PFSK-1 (cell line): ENCODE measurements at regions not wholly inside any gene's neighbourhood (a gene's known extent, or its start where the extent isn't known, plus 50 kb on each side); places are given as distances from the start of the nearest gene placed in this dataset.

Source experiments
- FOXP2 ChIP-seq: optimal IDR thresholded peaks from 2 replicates; pipeline ENCODE3; 2011; ENCODE audit warnings: borderline replicate concordance, control low read depth, inconsistent platforms; ENCODE audit not compliant: insufficient read depth; ENCODE audit errors: extremely low read length, extremely low read depth
- POLR2AphosphoS5 ChIP-seq: IDR thresholded peaks from 2 replicates; pipeline ENCODE4 v1.6.1; 2012; ENCODE audit warnings: low read depth, mild to moderate bottlenecking, control low read depth, low read length, moderate library complexity
- SIN3A ChIP-seq: IDR thresholded peaks from 2 replicates; pipeline ENCODE4 v1.6.1; 2012; ENCODE audit warnings: mild to moderate bottlenecking, low read length, moderate library complexity, borderline replicate concordance; ENCODE audit not compliant: insufficient read depth
- TAF1 ChIP-seq: IDR thresholded peaks from 2 replicates; pipeline ENCODE4 v1.6.1; 2012; ENCODE audit warnings: low read length, control low read depth, borderline replicate concordance; ENCODE audit not compliant: insufficient read depth
- TF ChIP-seq, protein P1 (sequence below), 2 experiments: IDR thresholded peaks; 2 replicates each; pipeline versions ENCODE4 v1.6.1 to v1.8.0; 2011 to 2012; ENCODE audit warnings: low read depth in 2 of 2, low read length in 2 of 2, control low read depth in 1 of 2, inconsistent platforms in 1 of 2, mild to moderate bottlenecking in 1 of 2, moderate library complexity in 1 of 2; ENCODE audit not compliant: insufficient read depth in 1 of 2

DNA sequence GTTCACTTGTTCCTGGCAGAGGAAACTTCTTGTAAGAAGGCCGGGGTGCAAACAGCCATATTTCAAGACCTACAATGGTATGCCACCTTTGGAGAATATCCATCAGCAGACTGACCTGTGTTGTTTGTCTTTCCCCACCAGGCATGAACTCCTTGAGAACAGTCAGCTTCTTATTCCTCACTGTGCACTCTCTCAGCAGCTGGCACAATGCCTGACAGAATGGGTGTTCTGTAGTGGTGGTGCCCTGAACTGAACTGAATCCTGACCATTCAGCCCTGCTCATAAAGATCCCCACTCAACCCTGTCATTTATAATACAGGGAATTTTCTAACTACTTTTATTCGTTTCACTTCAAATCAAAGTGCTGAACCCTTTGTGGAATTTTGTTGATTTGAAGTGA lies 206.9 kb downstream of the COX7C start:
- no peak for TF ChIP-seq SIN3A
- no peak for TF ChIP-seq POLR2AphosphoS5
- TF ChIP-seq FOXP2, result no peak
- TF ChIP-seq, protein P1, sequence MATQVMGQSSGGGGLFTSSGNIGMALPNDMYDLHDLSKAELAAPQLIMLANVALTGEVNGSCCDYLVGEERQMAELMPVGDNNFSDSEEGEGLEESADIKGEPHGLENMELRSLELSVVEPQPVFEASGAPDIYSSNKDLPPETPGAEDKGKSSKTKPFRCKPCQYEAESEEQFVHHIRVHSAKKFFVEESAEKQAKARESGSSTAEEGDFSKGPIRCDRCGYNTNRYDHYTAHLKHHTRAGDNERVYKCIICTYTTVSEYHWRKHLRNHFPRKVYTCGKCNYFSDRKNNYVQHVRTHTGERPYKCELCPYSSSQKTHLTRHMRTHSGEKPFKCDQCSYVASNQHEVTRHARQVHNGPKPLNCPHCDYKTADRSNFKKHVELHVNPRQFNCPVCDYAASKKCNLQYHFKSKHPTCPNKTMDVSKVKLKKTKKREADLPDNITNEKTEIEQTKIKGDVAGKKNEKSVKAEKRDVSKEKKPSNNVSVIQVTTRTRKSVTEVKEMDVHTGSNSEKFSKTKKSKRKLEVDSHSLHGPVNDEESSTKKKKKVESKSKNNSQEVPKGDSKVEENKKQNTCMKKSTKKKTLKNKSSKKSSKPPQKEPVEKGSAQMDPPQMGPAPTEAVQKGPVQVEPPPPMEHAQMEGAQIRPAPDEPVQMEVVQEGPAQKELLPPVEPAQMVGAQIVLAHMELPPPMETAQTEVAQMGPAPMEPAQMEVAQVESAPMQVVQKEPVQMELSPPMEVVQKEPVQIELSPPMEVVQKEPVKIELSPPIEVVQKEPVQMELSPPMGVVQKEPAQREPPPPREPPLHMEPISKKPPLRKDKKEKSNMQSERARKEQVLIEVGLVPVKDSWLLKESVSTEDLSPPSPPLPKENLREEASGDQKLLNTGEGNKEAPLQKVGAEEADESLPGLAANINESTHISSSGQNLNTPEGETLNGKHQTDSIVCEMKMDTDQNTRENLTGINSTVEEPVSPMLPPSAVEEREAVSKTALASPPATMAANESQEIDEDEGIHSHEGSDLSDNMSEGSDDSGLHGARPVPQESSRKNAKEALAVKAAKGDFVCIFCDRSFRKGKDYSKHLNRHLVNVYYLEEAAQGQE (IDR thresholded peaks at IDR 0.05; ENCODE audit: insufficient read depth in 1 of 2, low read depth in 2 of 2, low read length in 2 of 2), result no peak
- no peak for TF ChIP-seq TAF1

DNA sequence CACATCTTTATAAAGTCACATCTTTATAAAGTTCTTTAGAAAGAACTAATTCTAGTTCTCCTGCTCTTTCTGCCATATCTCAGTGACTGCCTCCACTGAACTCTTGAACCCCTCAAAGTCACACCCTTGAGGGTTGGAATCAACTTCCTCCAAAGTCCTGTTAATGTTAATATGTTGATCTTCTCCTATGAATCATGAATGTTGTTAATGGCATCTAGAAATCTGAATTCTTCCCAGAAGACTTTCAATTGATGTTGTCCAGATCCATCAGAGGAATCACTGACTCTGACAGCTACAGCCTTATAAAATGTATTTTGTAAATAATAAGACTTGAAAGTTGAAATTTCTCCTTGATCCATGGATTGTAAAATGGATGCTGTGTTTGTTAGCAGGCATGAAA lies 213.4 kb downstream of the COX7C start:
- TF ChIP-seq TAF1 (no peak), SIN3A (no peak), FOXP2 (no peak)

DNA sequence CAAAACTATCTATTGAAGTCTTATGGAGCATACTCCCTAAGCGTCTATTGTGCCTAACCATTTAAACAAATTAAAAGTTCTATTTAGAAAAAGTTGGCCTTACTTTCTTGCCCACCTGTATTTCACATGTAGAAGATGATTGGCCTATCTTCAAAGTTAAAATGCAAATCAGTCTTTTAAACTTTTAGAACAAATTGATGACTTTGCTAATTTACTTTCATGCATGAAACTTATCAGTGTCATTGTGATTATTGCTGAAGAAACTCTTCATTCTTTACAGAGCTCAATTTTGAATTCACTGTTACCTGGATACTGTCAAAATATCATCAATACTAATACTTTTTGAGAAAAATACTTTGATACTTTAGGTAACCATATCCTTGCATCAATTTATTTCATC lies 216.1 kb downstream of the COX7C start:
- TF ChIP-seq TAF1, result no peak
- TF ChIP-seq POLR2AphosphoS5, result no peak
- TF ChIP-seq FOXP2, result no peak

DNA sequence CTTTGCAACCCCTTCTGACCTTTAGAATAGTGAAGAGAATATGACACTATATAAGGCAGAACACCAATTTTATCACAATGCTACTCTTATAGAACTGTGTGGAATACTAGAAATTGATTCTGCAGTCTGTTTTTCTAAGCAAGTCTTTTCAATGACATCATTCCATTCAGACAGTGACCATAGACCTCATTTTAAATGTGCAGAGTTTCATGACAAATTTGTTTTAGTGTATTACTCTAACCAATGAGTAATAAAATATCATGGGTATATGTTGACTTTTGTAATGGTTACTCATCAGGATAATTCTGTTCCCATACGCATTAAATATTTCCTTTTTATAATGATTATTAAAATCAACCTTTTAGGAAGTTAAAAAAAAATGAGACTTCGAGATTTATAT lies 219.9 kb downstream of the COX7C start:
- TF ChIP-seq POLR2AphosphoS5 (no peak), SIN3A (no peak), TAF1 (no peak), FOXP2 (no peak)
- TF ChIP-seq, protein P1 (IDR thresholded peaks at IDR 0.05; ENCODE audit: insufficient read depth in 1 of 2, low read depth in 2 of 2, low read length in 2 of 2), result no peak

DNA sequence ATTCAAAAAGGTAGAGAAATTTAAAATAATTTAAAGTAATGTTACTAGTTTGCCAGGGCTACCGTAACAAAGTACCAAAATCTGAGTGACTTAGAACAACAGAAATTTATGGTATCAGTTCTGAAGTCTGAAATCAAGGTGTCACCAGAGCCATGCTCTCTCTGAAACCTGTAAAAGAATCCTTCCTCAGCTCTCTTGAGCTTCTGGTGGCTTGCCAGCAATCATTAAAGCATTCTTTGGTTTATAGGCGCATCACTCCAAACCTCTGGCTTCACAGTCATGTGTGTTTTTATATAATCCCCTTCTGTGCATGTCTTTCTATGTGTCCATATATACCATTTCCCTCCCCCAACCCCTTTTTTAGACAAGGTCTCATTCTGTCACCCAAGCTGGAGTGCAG lies 220.3 kb downstream of the COX7C start:
- TF ChIP-seq SIN3A (no peak), POLR2AphosphoS5 (no peak), TAF1 (no peak), FOXP2 (no peak)
- TF ChIP-seq, protein P1 (IDR thresholded peaks at IDR 0.05; ENCODE audit: insufficient read depth in 1 of 2, low read depth in 2 of 2, low read length in 2 of 2), result no peak

DNA sequence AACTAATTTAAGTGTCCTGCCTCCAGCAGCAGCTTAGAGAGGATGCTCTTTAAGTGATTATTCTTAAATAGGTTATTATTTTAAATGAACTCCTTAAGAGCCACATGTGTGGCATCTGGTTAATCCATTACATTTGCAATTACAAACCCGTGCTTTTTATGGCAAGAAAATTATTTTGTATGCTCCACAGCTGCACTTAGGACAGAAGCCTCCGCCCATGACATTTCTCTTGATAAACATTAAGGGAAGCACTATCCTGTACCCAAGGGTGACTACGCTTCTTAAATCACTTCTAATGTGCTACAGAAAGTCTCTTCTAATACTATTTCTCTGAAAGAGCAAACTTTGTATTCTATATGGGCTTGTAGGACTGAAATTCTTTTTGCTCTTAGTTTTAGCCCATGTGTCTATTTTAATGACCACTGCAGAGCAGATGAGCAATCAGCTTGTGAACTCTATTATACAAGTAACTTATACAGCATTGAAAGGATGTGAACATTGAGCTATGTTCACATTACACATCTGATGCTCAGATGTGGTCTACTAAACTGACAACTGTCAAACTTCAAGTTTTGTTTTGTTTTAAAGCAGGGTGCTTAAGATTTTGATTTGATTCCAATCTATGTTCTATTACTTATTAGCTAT lies 223.4 kb downstream of the COX7C start:
- no peak for TF ChIP-seq POLR2AphosphoS5
- TF ChIP-seq FOXP2, result no peak
- TF ChIP-seq, protein P1 (IDR thresholded peaks at IDR 0.05; ENCODE audit: insufficient read depth in 1 of 2, low read depth in 2 of 2, low read length in 2 of 2), result no peak
- no peak for TF ChIP-seq SIN3A
- no peak for TF ChIP-seq TAF1
